ENCODE measurements at regions not wholly inside any gene's neighbourhood (a gene's known extent, or its start where the extent isn't known, plus 50 kb on each side); places are given as distances from the start of the nearest gene placed in this dataset.

DNA sequence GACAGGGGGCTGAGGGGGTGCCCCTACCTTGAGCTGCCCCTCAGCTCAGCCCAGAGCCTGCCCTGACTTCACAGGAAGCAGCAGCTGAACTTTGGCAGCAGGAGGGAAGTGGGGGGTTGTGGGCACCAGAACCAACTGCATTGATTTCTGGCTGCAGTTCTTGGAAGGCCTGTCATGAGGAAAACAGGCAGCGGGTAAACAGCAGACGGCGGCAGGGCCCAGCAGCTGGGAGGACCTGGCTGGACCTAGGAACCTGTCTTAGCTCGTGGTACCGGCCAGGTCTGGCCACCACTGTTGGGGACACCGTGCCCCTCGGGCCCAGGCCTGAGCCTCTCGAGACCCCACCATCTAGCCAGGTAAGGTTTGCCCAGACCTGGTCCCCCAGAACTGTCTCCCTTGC, 154.2 kb upstream of the MYL2 start:
- TF ChIP-seq, protein P1, sequence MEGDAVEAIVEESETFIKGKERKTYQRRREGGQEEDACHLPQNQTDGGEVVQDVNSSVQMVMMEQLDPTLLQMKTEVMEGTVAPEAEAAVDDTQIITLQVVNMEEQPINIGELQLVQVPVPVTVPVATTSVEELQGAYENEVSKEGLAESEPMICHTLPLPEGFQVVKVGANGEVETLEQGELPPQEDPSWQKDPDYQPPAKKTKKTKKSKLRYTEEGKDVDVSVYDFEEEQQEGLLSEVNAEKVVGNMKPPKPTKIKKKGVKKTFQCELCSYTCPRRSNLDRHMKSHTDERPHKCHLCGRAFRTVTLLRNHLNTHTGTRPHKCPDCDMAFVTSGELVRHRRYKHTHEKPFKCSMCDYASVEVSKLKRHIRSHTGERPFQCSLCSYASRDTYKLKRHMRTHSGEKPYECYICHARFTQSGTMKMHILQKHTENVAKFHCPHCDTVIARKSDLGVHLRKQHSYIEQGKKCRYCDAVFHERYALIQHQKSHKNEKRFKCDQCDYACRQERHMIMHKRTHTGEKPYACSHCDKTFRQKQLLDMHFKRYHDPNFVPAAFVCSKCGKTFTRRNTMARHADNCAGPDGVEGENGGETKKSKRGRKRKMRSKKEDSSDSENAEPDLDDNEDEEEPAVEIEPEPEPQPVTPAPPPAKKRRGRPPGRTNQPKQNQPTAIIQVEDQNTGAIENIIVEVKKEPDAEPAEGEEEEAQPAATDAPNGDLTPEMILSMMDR (IDR thresholded peaks at IDR 0.05), result no peak
- Mint-ChIP-seq H3K27ac (ENCODE audit: unreplicated experiment) (no peak overlapping the region), H3K9me3 (ENCODE audit: unreplicated experiment) (no peaks in the 10 kb centered on the region), H3K4me3 (ENCODE audit: unreplicated experiment) (no peak overlapping the region), H3K4me1 (ENCODE audit: unreplicated experiment) (no peaks in the 10 kb centered on the region), H3K36me3 (ENCODE audit: unreplicated experiment) (no peaks in the 10 kb centered on the region), H3K27me3 (ENCODE audit: unreplicated experiment) (peaks cover 22% of the 10 kb centered on the region)
- no peak for DNase-seq (ENCODE audit: extremely low spot score, unreplicated experiment)

DNA sequence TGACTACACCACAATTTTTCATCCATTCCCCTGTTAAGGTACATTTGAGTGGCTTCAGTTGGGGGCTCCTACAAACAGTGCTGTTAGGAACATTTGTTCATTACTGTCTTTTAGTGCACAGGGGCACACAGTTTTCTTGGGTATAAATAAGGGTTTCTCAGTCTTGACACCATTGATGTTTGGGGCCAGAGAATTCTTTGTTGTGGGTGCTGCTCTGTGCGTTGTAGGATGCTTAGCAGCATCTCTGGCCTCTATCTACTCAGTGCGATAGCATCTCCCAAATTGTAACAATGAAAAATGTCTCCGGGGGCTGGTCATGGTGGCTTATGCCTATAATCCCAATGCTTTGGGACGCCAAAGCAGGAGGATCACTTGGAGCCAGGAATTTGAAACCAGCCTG, 153.0 kb upstream of the MYL2 start:
- no peak for DNase-seq (ENCODE audit: extremely low spot score, unreplicated experiment)
- no peaks in the 10 kb centered on the region for H3K36me3 Mint-ChIP-seq (ENCODE audit: unreplicated experiment)
- peaks cover 26% of the 10 kb centered on the region for H3K27me3 Mint-ChIP-seq (ENCODE audit: unreplicated experiment)
- H3K4me1 Mint-ChIP-seq (ENCODE audit: unreplicated experiment), result no peaks in the 10 kb centered on the region
- H3K27ac Mint-ChIP-seq (ENCODE audit: unreplicated experiment), result no peak overlapping the region
- H3K9me3 Mint-ChIP-seq (ENCODE audit: unreplicated experiment), result no peaks in the 10 kb centered on the region
- H3K4me3 Mint-ChIP-seq (ENCODE audit: unreplicated experiment), result no peak overlapping the region
- TF ChIP-seq, protein P1 (IDR thresholded peaks at IDR 0.05), result no peak

DNA sequence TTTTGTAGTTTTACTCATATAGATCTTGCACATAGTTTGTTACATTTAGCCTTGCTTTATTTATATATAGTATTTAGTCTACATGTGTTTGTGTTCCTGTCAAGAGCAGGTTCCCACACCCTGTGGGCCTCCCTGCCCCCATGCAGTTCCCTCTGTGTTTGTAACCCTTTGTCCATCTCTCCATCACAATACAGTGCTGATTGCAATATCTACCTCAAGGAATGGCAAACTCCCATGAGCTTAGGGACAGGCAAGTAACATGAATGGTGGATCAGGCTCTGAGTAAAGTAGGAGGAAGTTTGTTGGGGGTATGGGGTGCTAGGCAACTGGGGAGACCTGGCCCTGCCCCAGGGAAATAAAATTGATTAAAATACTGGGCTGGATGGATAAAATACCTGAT, 151.9 kb upstream of the MYL2 start:
- no peaks in the 10 kb centered on the region for H3K36me3 Mint-ChIP-seq (ENCODE audit: unreplicated experiment)
- no peak overlapping the region for H3K27ac Mint-ChIP-seq (ENCODE audit: unreplicated experiment)
- H3K9me3 Mint-ChIP-seq (ENCODE audit: unreplicated experiment), result no peaks in the 10 kb centered on the region
- TF ChIP-seq, protein P1 (IDR thresholded peaks at IDR 0.05), result no peak
- H3K4me1 Mint-ChIP-seq (ENCODE audit: unreplicated experiment), result no peaks in the 10 kb centered on the region
- no peak overlapping the region for H3K4me3 Mint-ChIP-seq (ENCODE audit: unreplicated experiment)
- peaks cover 27% of the 10 kb centered on the region for H3K27me3 Mint-ChIP-seq (ENCODE audit: unreplicated experiment)
- no peak for DNase-seq (ENCODE audit: extremely low spot score, unreplicated experiment)

DNA sequence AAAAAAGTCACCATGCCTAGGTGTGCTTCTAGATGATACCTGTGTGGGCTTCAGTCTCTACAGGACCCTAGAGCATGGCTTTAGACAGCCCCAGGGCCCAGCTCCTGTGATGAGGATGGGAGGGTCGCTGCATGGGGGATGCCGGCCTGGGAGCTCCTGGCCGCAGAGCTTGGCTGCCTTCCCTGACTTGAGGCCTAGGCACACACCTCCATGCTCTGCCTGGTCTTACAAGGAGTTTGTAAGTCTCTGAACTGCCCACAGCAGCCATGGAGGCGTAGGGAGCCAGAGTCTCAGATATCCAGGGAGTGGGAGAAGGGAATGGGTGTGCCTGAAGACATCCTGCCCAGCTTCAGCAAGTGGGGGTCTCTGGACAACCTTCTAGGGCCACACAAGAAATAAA, 149.5 kb upstream of the MYL2 start:
- Mint-ChIP-seq H3K9me3 (ENCODE audit: unreplicated experiment) (no peaks in the 10 kb centered on the region), H3K36me3 (ENCODE audit: unreplicated experiment) (no peaks in the 10 kb centered on the region), H3K4me1 (ENCODE audit: unreplicated experiment) (no peaks in the 10 kb centered on the region), H3K27me3 (ENCODE audit: unreplicated experiment) (peaks cover 18% of the 10 kb centered on the region), H3K27ac (ENCODE audit: unreplicated experiment) (no peak overlapping the region), H3K4me3 (ENCODE audit: unreplicated experiment) (no peak overlapping the region)
- DNase-seq (ENCODE audit: extremely low spot score, unreplicated experiment), result no peak
- TF ChIP-seq, protein P1 (IDR thresholded peaks at IDR 0.05), result no peak

DNA sequence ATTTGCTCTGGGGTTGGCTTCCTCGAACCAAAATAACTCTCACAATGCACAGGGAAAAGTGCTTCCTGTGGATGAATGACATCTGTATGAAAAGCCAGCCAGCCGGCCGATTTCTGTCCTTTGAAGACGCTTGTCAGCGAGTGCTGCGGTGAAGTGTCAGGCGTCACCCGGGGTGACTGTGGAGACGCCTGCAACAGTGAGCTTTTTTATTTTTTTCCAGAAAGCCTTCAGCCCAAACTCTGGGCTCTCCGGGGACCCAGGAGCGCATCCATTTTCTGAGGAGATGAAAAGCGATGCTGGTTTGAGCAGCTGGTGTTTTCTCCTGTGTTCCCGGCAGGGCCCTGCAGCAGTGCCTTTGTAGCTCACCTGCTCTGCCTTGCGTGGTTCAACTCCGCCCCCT, 147.9 kb upstream of the MYL2 start:
- no peaks in the 10 kb centered on the region for H3K9me3 Mint-ChIP-seq (ENCODE audit: unreplicated experiment)
- no peaks in the 10 kb centered on the region for H3K36me3 Mint-ChIP-seq (ENCODE audit: unreplicated experiment)
- no peaks in the 10 kb centered on the region for H3K4me1 Mint-ChIP-seq (ENCODE audit: unreplicated experiment)
- H3K4me3 Mint-ChIP-seq (ENCODE audit: unreplicated experiment), result no peak overlapping the region
- peaks cover 18% of the 10 kb centered on the region for H3K27me3 Mint-ChIP-seq (ENCODE audit: unreplicated experiment)
- DNase-seq (ENCODE audit: extremely low spot score, unreplicated experiment), result no peak
- H3K27ac Mint-ChIP-seq (ENCODE audit: unreplicated experiment), result no peak overlapping the region
- TF ChIP-seq, protein P1 (IDR thresholded peaks at IDR 0.05), result no peak

All from osteocyte (in vitro differentiated cells).